HG02973 (cell line): ENCODE measurements at regions not wholly inside any gene's neighbourhood (a gene's known extent, or its start where the extent isn't known, plus 50 kb on each side); places are given as distances from the start of the nearest gene placed in this dataset.

Experiments used
- ATAC-seq: cut with Tn5 transposase; IDR thresholded peaks from one replicate; pipeline ENCODE4 v1.9.1; 2021; ENCODE audit warnings: moderate library complexity; ENCODE audit not compliant: unreplicated experiment

- no peak for ATAC-seq
These were observed 2154.9 kb downstream of the LRRC4C start for GRCh38 chr11:39304586-39304985.

GRCh38 chr11:39294648-39295047, 2164.8 kb downstream of the LRRC4C start:
- ATAC-seq, result no peak

GRCh38 chr11:39288011-39288410, 2171.4 kb downstream of the LRRC4C start:
- no peak for ATAC-seq

GRCh38 chr11:39268176-39268690, 2191.2 kb downstream of the LRRC4C start:
- no peak for ATAC-seq

GRCh38 chr11:39255648-39256047, 2203.8 kb downstream of the LRRC4C start:
- ATAC-seq, result no peak

GRCh38 chr11:39249566-39250365, 2209.7 kb downstream of the LRRC4C start:
- no peak for ATAC-seq

GRCh38 chr11:39247570-39248137, 2211.8 kb downstream of the LRRC4C start:
- ATAC-seq, result no peak

- no peak for ATAC-seq
These were observed 2219.9 kb downstream of the LRRC4C start for GRCh38 chr11:39239553-39239952.

- no peak for ATAC-seq
These were observed 2222.5 kb downstream of the LRRC4C start for GRCh38 chr11:39236916-39237315.

- ATAC-seq, result no peak
These were observed 2237.8 kb downstream of the LRRC4C start for GRCh38 chr11:39221550-39222138.

GRCh38 chr11:39220501-39221230, 2238.8 kb downstream of the LRRC4C start:
- ATAC-seq, result no peak

GRCh38 chr11:39220069-39220468, 2239.4 kb downstream of the LRRC4C start:
- ATAC-seq, result no peak

- no peak for ATAC-seq
These were observed 2249.5 kb downstream of the LRRC4C start for GRCh38 chr11:39209981-39210380.

GRCh38 chr11:39205236-39205995, 2254.0 kb downstream of the LRRC4C start:
- no peak for ATAC-seq

- ATAC-seq, result no peak
These were observed 2266.8 kb downstream of the LRRC4C start for GRCh38 chr11:39192671-39193070.

- ATAC-seq, result no peak
These were observed 2268.7 kb downstream of the LRRC4C start for GRCh38 chr11:39190751-39191150.

GRCh38 chr11:39177678-39178077, 2281.8 kb downstream of the LRRC4C start:
- no peak for ATAC-seq

GRCh38 chr11:39174965-39175364, 2284.5 kb downstream of the LRRC4C start:
- ATAC-seq, result no peak

GRCh38 chr11:39174196-39174595, 2285.3 kb downstream of the LRRC4C start:
- ATAC-seq, result no peak

GRCh38 chr11:39165021-39165420, 2294.4 kb downstream of the LRRC4C start:
- no peak for ATAC-seq

GRCh38 chr11:39149214-39149613, 2310.2 kb downstream of the LRRC4C start:
- no peak for ATAC-seq
